ENCODE measurements at regions not wholly inside any gene's neighbourhood (a gene's known extent, or its start where the extent isn't known, plus 50 kb on each side); places are given as distances from the start of the nearest gene placed in this dataset.

DNA sequence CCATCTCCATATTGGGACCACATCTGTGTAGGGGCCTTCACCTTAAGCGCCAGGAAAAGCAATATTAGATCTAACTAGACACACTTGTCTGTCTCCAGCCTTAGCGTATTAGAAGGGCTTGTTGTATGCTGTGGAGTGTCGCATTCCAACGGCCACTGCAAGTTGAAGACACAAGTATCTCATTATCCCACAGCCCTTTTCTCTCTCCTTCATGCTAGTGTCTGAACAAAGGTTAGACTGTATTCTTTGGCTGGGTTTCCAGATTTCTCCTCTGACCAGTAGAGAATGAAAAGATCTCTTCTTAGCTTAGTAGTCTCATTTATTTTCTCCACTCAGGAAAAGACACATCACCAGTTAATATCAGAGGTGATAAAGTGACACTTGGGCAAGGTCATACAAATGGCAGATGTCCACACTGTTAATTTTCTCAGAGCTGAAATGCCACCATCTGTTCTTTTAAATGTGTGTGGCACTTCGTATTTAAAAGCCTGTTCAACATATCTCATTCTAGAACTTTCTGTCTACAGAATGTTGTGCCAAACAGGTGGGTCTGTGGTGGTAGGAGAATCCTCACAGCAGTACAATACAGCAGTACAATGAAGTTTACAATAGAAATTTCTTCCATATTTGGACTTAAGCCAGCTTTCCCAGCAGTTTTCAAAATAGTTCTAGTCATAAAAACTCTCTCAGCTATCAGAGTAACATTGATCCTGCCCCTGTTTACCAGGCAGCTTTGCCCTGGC, 94.0 kb upstream of the ITGA6 start:
- no peak for DNase-seq

DNA sequence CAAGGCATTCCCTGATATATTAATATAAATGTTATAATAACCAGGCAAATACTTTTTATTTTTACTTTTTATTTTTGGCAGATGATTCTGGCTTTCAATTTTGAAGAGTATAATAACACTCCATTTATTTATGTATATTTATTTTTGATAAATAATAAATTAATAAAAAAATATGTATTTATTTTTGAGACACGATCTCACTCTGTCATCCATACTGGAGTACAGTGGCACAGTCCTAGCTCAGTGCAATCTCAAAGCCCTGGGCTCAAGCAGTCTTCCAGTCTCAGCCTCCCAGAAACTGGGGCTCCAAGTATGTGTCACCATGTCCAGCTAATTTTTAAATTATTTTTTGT, 93.4 kb upstream of the ITGA6 start:
- DNase-seq, result no peak

DNA sequence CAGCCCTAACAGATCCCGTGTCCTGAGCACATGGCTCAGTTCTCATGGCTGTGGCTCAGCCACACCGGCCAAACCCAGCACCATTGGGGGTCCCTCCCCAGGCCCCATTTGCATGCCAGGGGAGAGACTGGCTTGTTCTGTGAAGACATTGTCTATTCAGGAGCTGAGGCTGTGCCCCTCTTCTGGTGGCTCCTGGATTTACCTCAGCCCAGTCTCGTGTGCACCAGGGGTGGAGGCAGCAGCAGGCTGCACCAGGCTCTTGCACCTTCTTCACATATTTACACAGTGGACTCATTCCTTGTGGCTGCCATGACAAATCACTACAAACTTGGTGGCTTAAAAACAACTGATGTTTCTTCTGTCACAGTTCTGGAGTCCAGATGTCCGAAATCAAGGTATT, 92.4 kb upstream of the ITGA6 start:
- DNase-seq, result no peak

GRCh38 chr2:172335736-172336135, 91.7 kb upstream of the ITGA6 start:
- no peak for DNase-seq

- no peak for DNase-seq
Observed at GRCh38 chr2:172336681-172337080, 90.7 kb upstream of the ITGA6 start.

DNA sequence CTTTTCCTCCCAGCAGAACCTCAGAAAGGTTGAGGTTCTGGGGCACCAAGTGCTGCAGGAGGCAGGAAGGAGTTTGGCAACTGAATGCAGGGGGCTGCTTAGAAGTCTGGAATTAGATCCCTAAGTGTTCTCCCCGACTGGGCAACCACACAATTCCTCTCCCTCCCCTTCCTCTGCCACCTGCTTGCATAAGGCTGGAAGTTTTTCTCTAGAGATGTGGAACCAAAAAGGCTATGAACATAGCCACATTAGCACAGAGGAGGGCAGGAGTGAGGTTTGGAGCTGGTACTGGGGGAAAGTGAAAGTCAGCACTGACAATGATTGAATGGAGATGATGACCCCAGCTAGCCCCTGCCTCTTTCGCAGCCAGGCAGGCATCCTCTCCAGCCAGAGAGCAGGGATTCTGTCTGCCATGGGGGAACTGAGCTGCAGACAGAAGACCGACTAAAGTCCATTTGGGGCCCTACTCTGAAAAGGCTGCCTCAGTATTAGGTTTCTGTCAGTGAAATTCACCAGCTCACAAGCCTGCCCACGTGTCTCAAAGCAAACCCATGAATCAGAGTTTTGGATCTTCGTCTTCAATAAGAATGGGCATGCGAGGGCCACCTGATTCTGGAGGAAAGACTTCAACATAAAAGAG, 87.9 kb upstream of the ITGA6 start:
- no peak for DNase-seq

GRCh38 chr2:172340394-172340793, 87.0 kb upstream of the ITGA6 start:
- DNase-seq, result no peak

- DNase-seq, result no peak
Observed at GRCh38 chr2:172342078-172342477, 85.3 kb upstream of the ITGA6 start.

- no peak for DNase-seq
Observed at GRCh38 chr2:172342611-172343010, 84.8 kb upstream of the ITGA6 start.

GRCh38 chr2:172344159-172344558, 83.2 kb upstream of the ITGA6 start:
- DNase-seq, result no peak

DNA sequence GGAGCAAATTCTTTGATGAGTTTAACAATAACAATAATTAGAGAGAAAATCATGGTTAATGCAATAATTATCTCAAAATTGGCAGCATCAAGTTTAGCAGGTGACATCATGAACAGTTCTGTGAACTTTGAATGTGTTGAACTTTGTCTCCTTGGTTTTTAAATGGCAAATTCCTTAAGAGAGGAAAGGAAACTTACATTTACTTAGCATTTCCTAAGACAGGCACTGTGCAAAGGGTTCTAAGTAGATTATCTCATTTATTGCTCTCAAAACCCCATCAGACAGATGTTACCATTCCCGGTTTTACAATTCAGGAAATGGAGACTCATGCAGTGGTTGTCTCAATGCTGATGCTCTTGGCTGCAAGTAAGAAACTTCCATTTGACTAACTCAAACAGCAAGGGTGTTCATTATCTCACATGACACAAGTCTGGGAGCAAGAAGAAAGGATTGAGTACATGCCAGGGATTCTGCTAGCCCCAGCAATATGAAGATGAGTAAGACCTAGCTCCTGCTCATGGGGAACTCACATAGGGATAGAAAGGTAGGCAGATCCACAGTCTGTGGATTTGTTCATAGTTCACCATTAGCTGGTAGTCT, 81.3 kb upstream of the ITGA6 start:
- DNase-seq, result no peak

- DNase-seq, result no peak
Observed at GRCh38 chr2:172348555-172349288, 78.7 kb upstream of the ITGA6 start.

DNA sequence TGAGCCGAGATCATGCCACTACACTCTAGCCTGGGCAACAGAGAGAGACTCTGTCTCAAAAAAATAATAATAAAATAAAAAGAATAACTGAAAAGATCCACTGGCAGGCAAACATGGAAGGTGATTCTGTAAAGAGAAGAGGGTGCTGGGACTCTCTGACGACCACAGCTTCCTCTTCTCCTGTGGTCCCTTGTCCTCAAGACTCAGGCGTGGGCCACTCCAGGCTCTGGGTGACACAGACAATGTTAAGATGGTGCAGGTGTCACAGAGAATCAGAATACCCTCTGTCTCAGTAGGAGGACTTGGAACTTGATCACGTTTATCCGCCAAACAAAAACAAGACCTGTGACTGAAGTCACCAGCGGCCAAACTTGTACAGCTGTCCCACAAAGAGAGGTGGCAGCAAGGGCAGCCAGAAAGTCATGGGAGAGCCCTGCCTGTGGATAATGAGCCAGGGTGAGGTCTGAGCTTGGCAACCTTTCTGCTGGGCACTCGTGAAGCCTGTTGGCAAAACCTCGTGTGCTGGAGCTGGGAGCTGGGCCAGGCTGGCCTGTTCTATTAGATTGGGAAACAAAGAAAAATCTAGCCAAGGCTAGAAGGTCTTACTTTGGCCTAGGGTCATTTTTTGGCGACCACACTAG, 76.4 kb upstream of the ITGA6 start:
- DNase-seq, result no peak

GRCh38 chr2:172351586-172351985, 75.8 kb upstream of the ITGA6 start:
- DNase-seq, result no peak

GRCh38 chr2:172354347-172354746, 73.0 kb upstream of the ITGA6 start:
- DNase-seq, result no peak

DNA sequence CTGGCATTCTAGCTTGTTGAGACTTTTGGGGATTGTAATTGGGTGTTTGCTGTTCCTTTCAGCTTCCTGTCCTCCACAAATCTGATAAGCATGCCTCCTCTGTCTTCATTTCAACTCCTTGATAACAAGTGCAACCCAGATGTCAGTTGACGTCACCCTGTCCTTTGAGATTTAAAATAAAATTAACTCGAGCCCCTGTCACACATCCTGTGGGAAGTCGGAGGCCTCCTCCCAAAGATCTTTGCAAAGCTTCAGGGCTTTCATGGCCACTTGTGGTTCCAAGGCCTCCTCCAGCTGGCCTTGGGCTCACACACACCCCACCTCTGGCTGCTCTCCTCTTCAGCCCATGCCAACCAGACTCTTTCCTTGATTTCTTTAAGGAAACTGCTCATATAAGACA, 69.9 kb upstream of the ITGA6 start:
- DNase-seq, result no peak

- no peak for DNase-seq
Observed at GRCh38 chr2:172358691-172359556, 68.5 kb upstream of the ITGA6 start.

- no peak for DNase-seq
Observed at GRCh38 chr2:172361360-172361759, 66.0 kb upstream of the ITGA6 start.

- no peak for DNase-seq
Observed at GRCh38 chr2:172361840-172362239, 65.5 kb upstream of the ITGA6 start.

- DNase-seq, result no peak
Observed at GRCh38 chr2:172364261-172364660, 63.1 kb upstream of the ITGA6 start.

- DNase-seq, result no peak
Observed at GRCh38 chr2:172366596-172367150, 60.7 kb upstream of the ITGA6 start.

Measured in effector CD4-positive, alpha-beta T cell (primary cell).